ENCODE measurements at regions not wholly inside any gene's neighbourhood (a gene's known extent, or its start where the extent isn't known, plus 50 kb on each side); places are given as distances from the start of the nearest gene placed in this dataset.

DNA sequence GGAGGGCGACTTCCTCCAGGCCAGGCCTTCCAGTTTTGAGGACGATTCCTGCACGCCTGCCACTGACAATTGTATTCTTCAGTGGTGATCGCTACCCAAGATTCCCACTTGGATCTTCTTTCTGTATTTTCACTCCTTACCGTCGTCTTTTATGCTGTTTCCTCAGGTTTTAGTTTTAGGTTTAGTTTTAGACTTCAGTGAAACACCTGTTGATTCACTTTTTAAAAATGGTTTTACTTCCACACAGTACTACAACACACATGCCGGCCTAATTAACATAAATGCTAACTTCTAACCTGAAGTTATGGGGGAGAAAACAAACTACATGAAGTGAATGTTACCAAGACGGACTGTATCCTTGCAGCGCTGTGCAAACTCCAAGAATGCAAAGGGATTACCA, 530.6 kb upstream of the MGMT start:
- ATAC-seq = no peak
- H3K9me3 Mint-ChIP-seq = no peaks in the 10 kb centered on the region

DNA sequence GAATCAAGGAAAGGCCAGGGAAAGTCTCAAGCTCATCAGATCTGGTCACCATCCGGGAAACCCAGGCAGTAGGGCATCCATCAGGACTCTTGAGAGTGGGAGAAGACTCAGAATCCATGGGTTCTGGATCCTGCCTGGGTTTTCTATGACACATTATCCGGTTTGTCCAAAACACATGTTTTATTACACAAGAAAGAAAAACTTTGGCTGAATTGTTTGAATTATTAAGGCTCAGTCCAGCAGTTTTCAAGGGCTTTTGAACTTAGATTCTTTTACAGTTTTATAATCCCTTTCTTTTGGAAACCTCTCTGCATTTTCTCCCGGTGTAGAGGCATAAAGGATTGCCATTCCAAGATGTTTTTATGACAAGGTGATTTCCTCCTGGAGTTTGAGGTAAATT, 528.5 kb upstream of the MGMT start:
- no peaks in the 10 kb centered on the region for H3K4me1 Mint-ChIP-seq (ENCODE audit: low read depth)
- DNase-seq (no peak), ATAC-seq (no peak)
- no peaks in the 10 kb centered on the region for H3K36me3 Mint-ChIP-seq (ENCODE audit: insufficient read depth)
- H3K9me3 Mint-ChIP-seq = no peaks in the 10 kb centered on the region
- no peak overlapping the region for H3K4me3 Mint-ChIP-seq
- peaks cover 5% of the 10 kb centered on the region for H3K27me3 Mint-ChIP-seq (ENCODE audit: low read depth)

More for the DNA sequence above, 530.6 kb upstream of the MGMT start:
- Mint-ChIP-seq H3K36me3 (ENCODE audit: insufficient read depth) (no peaks in the 10 kb centered on the region), H3K27me3 (ENCODE audit: low read depth) (peaks cover 5% of the 10 kb centered on the region), H3K4me1 (ENCODE audit: low read depth) (no peaks in the 10 kb centered on the region), H3K4me3 (no peak overlapping the region)
- DNase-seq = no peak

DNA sequence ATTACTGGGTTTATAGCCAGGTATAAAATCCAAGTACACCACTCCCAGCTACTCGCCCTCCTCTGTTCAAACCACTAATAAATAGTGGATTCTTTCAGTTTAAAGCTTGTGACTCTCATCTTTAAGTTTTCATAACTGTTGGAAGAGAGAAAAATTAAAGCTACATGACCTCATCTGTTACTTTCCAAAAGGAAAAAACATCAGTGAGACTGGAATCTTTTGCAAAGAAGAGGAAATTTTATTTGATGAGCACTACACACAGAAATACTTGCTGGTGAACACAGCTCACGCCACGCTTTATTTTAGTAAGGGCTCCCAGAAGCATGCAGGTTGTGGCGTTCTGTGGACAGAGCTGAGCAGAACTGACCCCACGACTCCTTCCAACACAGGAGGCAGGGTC, 527.0 kb upstream of the MGMT start:
- no peaks in the 10 kb centered on the region for H3K36me3 Mint-ChIP-seq (ENCODE audit: insufficient read depth)
- H3K27me3 Mint-ChIP-seq (ENCODE audit: low read depth) = peaks cover 5% of the 10 kb centered on the region
- H3K9me3 Mint-ChIP-seq = peaks cover under 1% of the 10 kb centered on the region
- H3K4me1 Mint-ChIP-seq (ENCODE audit: low read depth) = no peaks in the 10 kb centered on the region
- DNase-seq (no peak), ATAC-seq (no peak)
- H3K4me3 Mint-ChIP-seq = no peak overlapping the region

GRCh38 chr10:128943111-128943510, 523.9 kb upstream of the MGMT start:
- DNase-seq (no peak), ATAC-seq (no peak)
- no peak overlapping the region for H3K4me3 Mint-ChIP-seq
- no peaks in the 10 kb centered on the region for H3K36me3 Mint-ChIP-seq (ENCODE audit: insufficient read depth)
- H3K27me3 Mint-ChIP-seq (ENCODE audit: low read depth) = peaks cover 1% of the 10 kb centered on the region
- no peaks in the 10 kb centered on the region for H3K4me1 Mint-ChIP-seq (ENCODE audit: low read depth)
- H3K9me3 Mint-ChIP-seq = peaks cover 12% of the 10 kb centered on the region

DNA sequence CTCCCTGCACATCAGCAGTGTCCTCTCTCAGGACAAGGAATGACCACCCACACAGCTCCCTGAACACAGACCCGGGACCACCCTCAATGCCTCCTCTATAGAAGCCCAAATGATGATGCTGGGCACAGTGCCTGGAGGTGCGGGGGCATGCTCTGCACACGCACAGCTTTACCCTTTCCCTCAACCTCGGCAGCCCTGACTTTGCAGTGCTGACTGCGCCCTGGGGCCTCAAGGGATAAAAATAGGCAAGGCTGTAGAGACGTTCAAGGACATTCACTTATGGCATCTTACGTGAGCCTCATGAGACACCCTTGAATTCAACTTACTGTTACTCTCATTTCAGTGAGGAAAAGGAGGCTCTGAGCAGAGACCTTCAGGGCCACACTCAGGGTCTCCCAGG, 521.6 kb upstream of the MGMT start:
- no peak for DNase-seq
- Mint-ChIP-seq H3K4me3 (no peak overlapping the region), H3K4me1 (ENCODE audit: low read depth) (no peaks in the 10 kb centered on the region), H3K27me3 (ENCODE audit: low read depth) (no peaks in the 10 kb centered on the region), H3K36me3 (ENCODE audit: insufficient read depth) (no peaks in the 10 kb centered on the region), H3K9me3 (peaks cover 12% of the 10 kb centered on the region)
- ATAC-seq = no peak

GRCh38 chr10:128950159-128950915, 516.7 kb upstream of the MGMT start:
- H3K9me3 Mint-ChIP-seq = peaks cover 9% of the 10 kb centered on the region
- no peaks in the 10 kb centered on the region for H3K4me1 Mint-ChIP-seq (ENCODE audit: low read depth)
- no peak overlapping the region for H3K4me3 Mint-ChIP-seq
- H3K27me3 Mint-ChIP-seq (ENCODE audit: low read depth) = no peaks in the 10 kb centered on the region
- DNase-seq (no peak), ATAC-seq (no peak)
- H3K36me3 Mint-ChIP-seq (ENCODE audit: insufficient read depth) = no peaks in the 10 kb centered on the region

- no peaks in the 10 kb centered on the region for H3K36me3 Mint-ChIP-seq (ENCODE audit: insufficient read depth)
- no peaks in the 10 kb centered on the region for H3K4me1 Mint-ChIP-seq (ENCODE audit: low read depth)
- no peak for ATAC-seq
- no peak for DNase-seq
- no peak overlapping the region for H3K4me3 Mint-ChIP-seq
- peaks cover 9% of the 10 kb centered on the region for H3K9me3 Mint-ChIP-seq
- H3K27me3 Mint-ChIP-seq (ENCODE audit: low read depth) = no peaks in the 10 kb centered on the region
Measured at GRCh38 chr10:128950916-128951275, 516.1 kb upstream of the MGMT start.

DNA sequence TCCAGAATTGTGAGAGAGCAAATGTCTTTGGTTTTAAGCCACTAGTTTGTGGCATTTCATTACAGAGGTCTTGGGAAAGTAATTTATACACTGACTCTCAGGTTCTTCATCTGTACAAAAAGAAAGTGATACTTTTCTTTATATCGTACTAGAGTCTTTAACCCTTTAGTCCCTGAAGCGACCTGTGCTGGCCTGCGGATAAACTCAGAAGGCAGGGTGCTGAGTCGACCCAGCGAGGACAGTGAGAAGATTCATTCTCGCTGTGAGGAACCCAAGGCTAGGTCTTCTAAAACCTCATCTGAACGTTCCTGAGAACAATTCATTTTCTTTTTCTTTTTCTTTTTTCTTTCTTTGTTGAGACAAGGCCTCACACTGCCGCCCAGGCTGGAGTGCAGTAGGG, 514.2 kb upstream of the MGMT start:
- Mint-ChIP-seq H3K4me1 (ENCODE audit: low read depth) (no peaks in the 10 kb centered on the region), H3K4me3 (no peak overlapping the region), H3K9me3 (no peaks in the 10 kb centered on the region), H3K36me3 (ENCODE audit: insufficient read depth) (no peaks in the 10 kb centered on the region), H3K27me3 (ENCODE audit: low read depth) (no peaks in the 10 kb centered on the region)
- ATAC-seq (no peak), DNase-seq (no peak)

DNA sequence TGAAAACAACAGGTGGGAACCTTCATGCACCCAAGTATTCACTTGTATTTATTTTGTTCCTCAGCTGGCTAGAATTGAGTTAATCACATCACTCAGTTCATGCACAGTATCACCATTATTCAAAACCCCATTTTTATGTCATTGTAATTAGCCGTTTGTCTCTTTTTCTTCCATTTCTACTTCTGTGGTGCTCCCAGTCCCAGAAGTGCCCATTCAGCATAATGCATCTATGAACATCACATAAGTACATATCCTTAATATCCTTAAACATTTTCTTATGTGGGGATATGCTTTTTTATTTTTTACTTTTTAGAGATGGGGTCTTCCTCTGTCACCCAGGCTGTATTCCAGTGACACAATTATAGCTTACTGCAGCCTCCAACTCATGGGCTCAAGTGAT, 510.9 kb upstream of the MGMT start:
- H3K27me3 Mint-ChIP-seq (ENCODE audit: low read depth) = no peaks in the 10 kb centered on the region
- no peak for ATAC-seq
- H3K4me1 Mint-ChIP-seq (ENCODE audit: low read depth) = no peaks in the 10 kb centered on the region
- no peaks in the 10 kb centered on the region for H3K36me3 Mint-ChIP-seq (ENCODE audit: insufficient read depth)
- H3K9me3 Mint-ChIP-seq = no peaks in the 10 kb centered on the region
- no peak overlapping the region for H3K4me3 Mint-ChIP-seq
- no peak for DNase-seq

DNA sequence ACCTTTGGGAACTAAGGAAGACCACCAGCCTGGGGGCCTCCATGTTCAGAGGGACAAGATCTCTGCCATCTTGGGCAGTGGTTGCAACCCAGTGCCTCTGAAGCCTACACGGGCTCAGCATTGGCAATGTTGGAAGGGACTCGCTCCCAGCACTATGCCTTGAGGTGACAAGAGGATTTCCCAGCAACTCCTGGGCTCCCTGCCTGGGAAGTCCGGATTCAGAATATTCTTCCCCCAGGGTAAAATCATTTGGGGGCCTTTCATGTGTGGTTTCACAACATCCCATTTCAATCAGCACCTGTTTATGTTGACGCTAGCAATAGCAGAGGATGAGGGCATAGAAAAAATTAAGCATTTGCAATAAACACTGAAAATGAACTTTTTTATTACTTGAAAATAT, 509.8 kb upstream of the MGMT start:
- no peak for ATAC-seq
- Mint-ChIP-seq H3K27me3 (ENCODE audit: low read depth) (no peaks in the 10 kb centered on the region), H3K4me1 (ENCODE audit: low read depth) (no peaks in the 10 kb centered on the region)

GRCh38 chr10:128958834-128959690, 508.0 kb upstream of the MGMT start:
- DNase-seq (no peak), ATAC-seq (no peak)
- Mint-ChIP-seq H3K4me1 (ENCODE audit: low read depth) (no peaks in the 10 kb centered on the region), H3K4me3 (no peak overlapping the region), H3K36me3 (ENCODE audit: insufficient read depth) (no peaks in the 10 kb centered on the region), H3K27me3 (ENCODE audit: low read depth) (peaks cover 2% of the 10 kb centered on the region), H3K9me3 (no peaks in the 10 kb centered on the region)

More for the DNA sequence above, 509.8 kb upstream of the MGMT start:
- Mint-ChIP-seq H3K36me3 (ENCODE audit: insufficient read depth) (no peaks in the 10 kb centered on the region), H3K4me3 (no peak overlapping the region), H3K9me3 (no peaks in the 10 kb centered on the region)
- no peak for DNase-seq

DNA sequence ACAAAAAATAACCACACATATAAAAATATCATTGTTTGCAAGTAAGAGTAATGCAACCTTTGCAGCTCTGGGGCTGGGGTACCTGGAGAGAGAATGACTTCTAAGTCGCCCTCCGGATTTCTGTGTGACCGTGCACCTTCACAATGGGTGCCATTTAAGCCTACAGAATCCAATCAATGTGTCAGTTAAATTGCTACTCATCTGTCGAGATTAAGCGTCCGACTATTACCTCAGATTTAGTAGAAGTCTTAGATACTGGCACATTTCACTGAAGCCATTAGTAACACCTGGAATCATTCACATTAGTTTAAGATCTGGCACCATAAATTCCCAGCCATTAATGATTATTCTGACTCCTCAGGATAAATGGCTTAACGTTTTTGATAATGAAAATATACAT, 507.3 kb upstream of the MGMT start:
- Mint-ChIP-seq H3K27me3 (ENCODE audit: low read depth) (peaks cover 2% of the 10 kb centered on the region), H3K4me3 (no peak overlapping the region), H3K9me3 (no peaks in the 10 kb centered on the region), H3K36me3 (ENCODE audit: insufficient read depth) (no peaks in the 10 kb centered on the region), H3K4me1 (ENCODE audit: low read depth) (no peaks in the 10 kb centered on the region)
- ATAC-seq (no peak), DNase-seq (no peak)

- Mint-ChIP-seq H3K4me3 (no peak overlapping the region), H3K4me1 (ENCODE audit: low read depth) (no peaks in the 10 kb centered on the region), H3K36me3 (ENCODE audit: insufficient read depth) (no peaks in the 10 kb centered on the region), H3K27me3 (ENCODE audit: low read depth) (peaks cover 2% of the 10 kb centered on the region), H3K9me3 (no peaks in the 10 kb centered on the region)
- no peak for DNase-seq
- ATAC-seq = no peak
Measured at GRCh38 chr10:128960517-128960916, 506.5 kb upstream of the MGMT start.

GRCh38 chr10:128962182-128962581, 504.9 kb upstream of the MGMT start:
- H3K9me3 Mint-ChIP-seq = no peaks in the 10 kb centered on the region
- ATAC-seq = no peak
- DNase-seq = no peak
- H3K4me1 Mint-ChIP-seq (ENCODE audit: low read depth) = no peaks in the 10 kb centered on the region
- H3K4me3 Mint-ChIP-seq = no peak overlapping the region
- no peaks in the 10 kb centered on the region for H3K36me3 Mint-ChIP-seq (ENCODE audit: insufficient read depth)
- H3K27me3 Mint-ChIP-seq (ENCODE audit: low read depth) = peaks cover 2% of the 10 kb centered on the region
